K562 (cell line): ENCODE measurements at regions not wholly inside any gene's neighbourhood (a gene's known extent, or its start where the extent isn't known, plus 50 kb on each side); places are given as distances from the start of the nearest gene placed in this dataset.

Experiments
- ATAC-seq: fragments of 200-7000 bp; cut with Tn5 transposase; 3 replicates; pipeline ENCODE4 v1.9.1; 2020; ENCODE audit warnings: moderate library complexity
- BruUV-seq: library from RNA; stranded (reverse); fragments of 400-500 nt; replicated peaks from 2 replicates; lab custom pipeline; 2021; lab: Mats Ljungman, UMichigan
- CTCF ChIA-PET: fragments of 300-600 bp; formaldehyde crosslinking; extraction: SDS; loops from one replicate; lab custom pipeline; 2021; ENCODE audit warnings: low intra/inter-chr PET ratio; lab: Yijun Ruan, JAX
- POLR2A ChIA-PET: fragments of 300-600, 350-650 bp; sonication (Branson Sonifier 250); formaldehyde crosslinking; extraction: SDS; loops from one replicate; lab custom pipeline; 2021; ENCODE audit warnings: antibody characterized with exemption, inconsistent platforms; lab: Yijun Ruan, JAX
- DNase-seq, 4 experiments: peaks; one replicate each; pipeline versions ENCODE4 v3.0.0 to v3.0.0-alpha.2; 2011 to 2018; ENCODE audit warnings: low spot score in 3 of 4, mixed read lengths in 3 of 4; ENCODE audit errors: extremely low read depth in 1 of 4
- FAIRE-seq: peaks from 2 replicates; lab custom pipeline; 2011; peaks lifted over from hg19 to GRCh38; lab: Jason Lieb, UNC
- H2AFZ ChIP-seq: 2 replicates; pipeline ENCODE4 v1.6.0; 2011; ENCODE audit warnings: low read depth, low read length, control low read depth, inconsistent platforms
- H3K27ac ChIP-seq: fragments of 200-600 bp; 3 replicates; pipeline ENCODE4 v1.8.0; 2011; ENCODE audit warnings: low read depth, mild to moderate bottlenecking, control low read depth, inconsistent platforms, low read length, moderate library complexity, mixed read lengths; ENCODE audit errors: extremely low read depth
- H3K27me3 ChIP-seq, 2 experiments: fragments of 300-600 bp in 1 of 2; 2 replicates in 1 of 2; 3 replicates in 1 of 2; pipeline versions ENCODE4 v1.6.0 to v1.8.0; 2011; ENCODE audit warnings: inconsistent platforms in 2 of 2, low read length in 2 of 2, mild to moderate bottlenecking in 1 of 2, mixed read lengths in 1 of 2, moderate library complexity in 1 of 2; ENCODE audit not compliant: control insufficient read depth in 2 of 2, insufficient read depth in 2 of 2
- H3K36me3 ChIP-seq: fragments of 300-600 bp; 3 replicates; pipeline ENCODE4 v1.8.0; 2011; ENCODE audit warnings: mild to moderate bottlenecking, low read length, inconsistent platforms; ENCODE audit not compliant: control insufficient read depth, insufficient read depth
- H3K4me1 ChIP-seq, 2 experiments: fragments of 200-600 bp in 1 of 2; replicated peaks in 1 of 2; 2 replicates in 1 of 2; 3 replicates in 1 of 2; pipeline versions ENCODE4 v1.5.1 to v1.8.0; 2011; ENCODE audit warnings: inconsistent platforms in 2 of 2, low read length in 2 of 2, mild to moderate bottlenecking in 1 of 2, mixed read lengths in 1 of 2, moderate library complexity in 1 of 2; ENCODE audit not compliant: control insufficient read depth in 2 of 2, insufficient read depth in 2 of 2
- H3K4me2 ChIP-seq: 2 replicates; pipeline ENCODE4 v1.6.1; 2011; ENCODE audit warnings: low read length, control low read depth, inconsistent platforms, mixed read lengths; ENCODE audit not compliant: insufficient read depth
- H3K4me3 ChIP-seq: fragments of 200-600 bp; sonication (generic), shearing (Covaris generic); 2 replicates; pipeline ENCODE4 v1.5.1; 2016; ENCODE audit warnings: control low read depth, inconsistent platforms
- H3K79me2 ChIP-seq: fragments of 200-600 bp; 3 replicates; pipeline ENCODE4 v1.8.0; 2011; ENCODE audit warnings: low read length, inconsistent platforms; ENCODE audit not compliant: control insufficient read depth, insufficient read depth
- H3K9ac ChIP-seq, 2 experiments: 2 replicates each; pipeline versions ENCODE4 v1.6.0 to v1.6.1; 2011; ENCODE audit warnings: low read depth in 2 of 2, low read length in 2 of 2, control low read depth in 1 of 2, inconsistent platforms in 1 of 2, mild to moderate bottlenecking in 1 of 2, mixed read lengths in 1 of 2; ENCODE audit not compliant: insufficient read depth in 1 of 2
- H3K9me1 ChIP-seq: one replicate; pipeline ENCODE4 v1.6.0; 2011; ENCODE audit warnings: inconsistent platforms, mild to moderate bottlenecking, low read length, moderate library complexity; ENCODE audit not compliant: control insufficient read depth, insufficient read depth
- H3K9me3 ChIP-seq: replicated peaks from 2 replicates; pipeline ENCODE4 v1.5.1; 2011; ENCODE audit warnings: low read depth, low read length, inconsistent platforms; ENCODE audit not compliant: control insufficient read depth, insufficient read depth
- H4K20me1 ChIP-seq: replicated peaks from 2 replicates; pipeline ENCODE4 v1.6.1; 2011; ENCODE audit warnings: low read length, inconsistent platforms, mixed read lengths; ENCODE audit not compliant: control insufficient read depth, insufficient read depth
- CBX1 ChIP-seq: sonication (generic); IDR thresholded peaks from 2 replicates; pipeline ENCODE4 v1.6.1; 2016; ENCODE audit warnings: antibody characterized with exemption, low read depth, mild to moderate bottlenecking
- GATAD2B ChIP-seq: fragments of 450-650 bp; IDR thresholded peaks from 2 replicates; pipeline ENCODE4 v1.6.1; 2017; ENCODE audit warnings: mild to moderate bottlenecking, borderline replicate concordance
- MED1 ChIP-seq: sonication (generic); formaldehyde crosslinking; IDR thresholded peaks from 2 replicates; pipeline ENCODE4 v1.8.1; 2023; ENCODE audit warnings: missing genetic modification reagents, borderline replicate concordance
- RBM22 ChIP-seq: fragments of 200-400 bp; formaldehyde crosslinking; IDR thresholded peaks from 2 replicates; pipeline ENCODE4 v1.6.1; 2018; ENCODE audit warnings: low read length, low read depth; ENCODE audit not compliant: poor library complexity, severe bottlenecking
- TOE1 ChIP-seq, 2 experiments: fragments of 450-650 bp in 1 of 2; sonication (generic) in 1 of 2; formaldehyde crosslinking in 1 of 2; IDR thresholded peaks; 2 replicates each; pipeline versions ENCODE4 v1.7.1 to v1.8.0; 2016 to 2022; ENCODE audit warnings: borderline replicate concordance in 2 of 2, mild to moderate bottlenecking in 2 of 2, antibody characterized with exemption in 1 of 2, inconsistent platforms in 1 of 2, low read depth in 1 of 2, missing genetic modification reagents in 1 of 2, moderate library complexity in 1 of 2
- ZNF253 ChIP-seq: fragments of 250-450 bp; sonication (Bioruptor Pico); conservative IDR thresholded peaks from 2 replicates; pipeline ENCODE4 v1.6.1; 2021; ENCODE audit warnings: mild to moderate bottlenecking
- ZNF780A ChIP-seq: fragments of 250-450 bp; sonication (Bioruptor Pico); IDR thresholded peaks from 2 replicates; pipeline ENCODE4 v1.5.0; 2021; ENCODE audit warnings: mild to moderate bottlenecking
- WGBS: fragments of 100-300 bp; shearing (Covaris generic); methylation state at CpG from one replicate; pipeline ENCODE4 v1.1.6; 2016; ENCODE audit warnings: low coverage, mixed read lengths; ENCODE audit not compliant: insufficient coverage; ENCODE audit errors: missing lambda C conversion rate; 5-methylcytosine and 5-hydroxymethylcytosine counted together
- in situ Hi-C: fragments of 300-500 bp; cut with MboI; formaldehyde crosslinking; loops from 4 replicates; pipeline ENCODE4 v1.15.0; 2018; ENCODE audit warnings: inconsistent platforms, mixed read lengths
- intact Hi-C: fragments of 100-400 bp; cut with micrococcal nuclease; formaldehyde crosslinking; loops from 2 replicates; pipeline ENCODE4 v1.14.2; 2022
- TF ChIP-seq, protein P1 (sequence below): fragments of 200-600 bp; sonication (generic); IDR thresholded peaks from one replicate; pipeline ENCODE4 v1.6.1; 2012; ENCODE audit warnings: mild to moderate bottlenecking, low read depth, low read length, inconsistent platforms
- TF ChIP-seq, protein P2 (sequence below): fragments of 450-650 bp; formaldehyde crosslinking; IDR thresholded peaks from 2 replicates; pipeline ENCODE4 v1.4.0; 2020; ENCODE audit warnings: mild to moderate bottlenecking

DNA sequence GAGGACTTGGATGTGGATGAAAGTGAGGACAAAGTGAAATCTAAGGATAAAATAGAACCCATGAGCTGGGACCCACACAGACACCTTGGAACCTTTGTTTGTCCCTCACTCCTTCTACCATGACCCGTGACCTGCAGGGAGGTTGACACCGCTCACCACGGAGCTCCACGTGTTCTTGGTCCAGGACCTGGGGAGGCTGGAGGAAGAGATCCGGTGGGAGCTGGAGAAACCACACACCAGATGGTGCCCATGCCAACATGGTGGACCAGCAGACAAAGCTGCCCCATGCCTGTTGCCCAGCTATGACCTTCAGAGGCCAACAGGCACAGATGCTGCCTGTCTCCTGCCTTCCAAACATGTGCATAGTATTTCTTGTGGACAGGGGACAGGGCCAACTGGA is 721.9 kb downstream of the PTPRU start:
- POLR2A ChIA-PET = no interaction called here
- Histone ChIP-seq H3K27me3 (no peaks in the 10 kb centered on the region), H3K9me1 (no peaks in the 10 kb centered on the region), H3K27ac (no peak overlapping the region), H2AFZ (no peak overlapping the region), H3K9ac (no peak overlapping the region), H3K4me1 (no peaks in the 10 kb centered on the region), H3K9me3 (no peaks in the 10 kb centered on the region), H4K20me1 (peaks cover 9% of the 10 kb centered on the region; the same call in 1 of the 2 replicates), H3K4me3 (no peak overlapping the region), H3K79me2 (no peaks in the 10 kb centered on the region), H3K4me2 (no peak overlapping the region), H3K36me3 (no peaks in the 10 kb centered on the region)
- DNase-seq = no peak
- no peak for FAIRE-seq
- BruUV-seq = no TSS peak
- WGBS = 0% methylated on average over 5 of the region's 5 CpGs
- intact Hi-C loops (no loop called here), in situ Hi-C loops (no loop called here)
- ATAC-seq = no peak
- CTCF ChIA-PET = no interaction called here
- TF ChIP-seq TOE1 (IDR thresholded peaks at IDR 0.05; ENCODE audit: borderline replicate concordance) = no peak
- TF ChIP-seq TOE1 (CRISPR knock-in tag; IDR thresholded peaks at IDR 0.05; ENCODE audit: borderline replicate concordance, low read depth) = no peak
- TF ChIP-seq GATAD2B = no peak
- no peak for TF ChIP-seq RBM22
- TF ChIP-seq, protein P1, sequence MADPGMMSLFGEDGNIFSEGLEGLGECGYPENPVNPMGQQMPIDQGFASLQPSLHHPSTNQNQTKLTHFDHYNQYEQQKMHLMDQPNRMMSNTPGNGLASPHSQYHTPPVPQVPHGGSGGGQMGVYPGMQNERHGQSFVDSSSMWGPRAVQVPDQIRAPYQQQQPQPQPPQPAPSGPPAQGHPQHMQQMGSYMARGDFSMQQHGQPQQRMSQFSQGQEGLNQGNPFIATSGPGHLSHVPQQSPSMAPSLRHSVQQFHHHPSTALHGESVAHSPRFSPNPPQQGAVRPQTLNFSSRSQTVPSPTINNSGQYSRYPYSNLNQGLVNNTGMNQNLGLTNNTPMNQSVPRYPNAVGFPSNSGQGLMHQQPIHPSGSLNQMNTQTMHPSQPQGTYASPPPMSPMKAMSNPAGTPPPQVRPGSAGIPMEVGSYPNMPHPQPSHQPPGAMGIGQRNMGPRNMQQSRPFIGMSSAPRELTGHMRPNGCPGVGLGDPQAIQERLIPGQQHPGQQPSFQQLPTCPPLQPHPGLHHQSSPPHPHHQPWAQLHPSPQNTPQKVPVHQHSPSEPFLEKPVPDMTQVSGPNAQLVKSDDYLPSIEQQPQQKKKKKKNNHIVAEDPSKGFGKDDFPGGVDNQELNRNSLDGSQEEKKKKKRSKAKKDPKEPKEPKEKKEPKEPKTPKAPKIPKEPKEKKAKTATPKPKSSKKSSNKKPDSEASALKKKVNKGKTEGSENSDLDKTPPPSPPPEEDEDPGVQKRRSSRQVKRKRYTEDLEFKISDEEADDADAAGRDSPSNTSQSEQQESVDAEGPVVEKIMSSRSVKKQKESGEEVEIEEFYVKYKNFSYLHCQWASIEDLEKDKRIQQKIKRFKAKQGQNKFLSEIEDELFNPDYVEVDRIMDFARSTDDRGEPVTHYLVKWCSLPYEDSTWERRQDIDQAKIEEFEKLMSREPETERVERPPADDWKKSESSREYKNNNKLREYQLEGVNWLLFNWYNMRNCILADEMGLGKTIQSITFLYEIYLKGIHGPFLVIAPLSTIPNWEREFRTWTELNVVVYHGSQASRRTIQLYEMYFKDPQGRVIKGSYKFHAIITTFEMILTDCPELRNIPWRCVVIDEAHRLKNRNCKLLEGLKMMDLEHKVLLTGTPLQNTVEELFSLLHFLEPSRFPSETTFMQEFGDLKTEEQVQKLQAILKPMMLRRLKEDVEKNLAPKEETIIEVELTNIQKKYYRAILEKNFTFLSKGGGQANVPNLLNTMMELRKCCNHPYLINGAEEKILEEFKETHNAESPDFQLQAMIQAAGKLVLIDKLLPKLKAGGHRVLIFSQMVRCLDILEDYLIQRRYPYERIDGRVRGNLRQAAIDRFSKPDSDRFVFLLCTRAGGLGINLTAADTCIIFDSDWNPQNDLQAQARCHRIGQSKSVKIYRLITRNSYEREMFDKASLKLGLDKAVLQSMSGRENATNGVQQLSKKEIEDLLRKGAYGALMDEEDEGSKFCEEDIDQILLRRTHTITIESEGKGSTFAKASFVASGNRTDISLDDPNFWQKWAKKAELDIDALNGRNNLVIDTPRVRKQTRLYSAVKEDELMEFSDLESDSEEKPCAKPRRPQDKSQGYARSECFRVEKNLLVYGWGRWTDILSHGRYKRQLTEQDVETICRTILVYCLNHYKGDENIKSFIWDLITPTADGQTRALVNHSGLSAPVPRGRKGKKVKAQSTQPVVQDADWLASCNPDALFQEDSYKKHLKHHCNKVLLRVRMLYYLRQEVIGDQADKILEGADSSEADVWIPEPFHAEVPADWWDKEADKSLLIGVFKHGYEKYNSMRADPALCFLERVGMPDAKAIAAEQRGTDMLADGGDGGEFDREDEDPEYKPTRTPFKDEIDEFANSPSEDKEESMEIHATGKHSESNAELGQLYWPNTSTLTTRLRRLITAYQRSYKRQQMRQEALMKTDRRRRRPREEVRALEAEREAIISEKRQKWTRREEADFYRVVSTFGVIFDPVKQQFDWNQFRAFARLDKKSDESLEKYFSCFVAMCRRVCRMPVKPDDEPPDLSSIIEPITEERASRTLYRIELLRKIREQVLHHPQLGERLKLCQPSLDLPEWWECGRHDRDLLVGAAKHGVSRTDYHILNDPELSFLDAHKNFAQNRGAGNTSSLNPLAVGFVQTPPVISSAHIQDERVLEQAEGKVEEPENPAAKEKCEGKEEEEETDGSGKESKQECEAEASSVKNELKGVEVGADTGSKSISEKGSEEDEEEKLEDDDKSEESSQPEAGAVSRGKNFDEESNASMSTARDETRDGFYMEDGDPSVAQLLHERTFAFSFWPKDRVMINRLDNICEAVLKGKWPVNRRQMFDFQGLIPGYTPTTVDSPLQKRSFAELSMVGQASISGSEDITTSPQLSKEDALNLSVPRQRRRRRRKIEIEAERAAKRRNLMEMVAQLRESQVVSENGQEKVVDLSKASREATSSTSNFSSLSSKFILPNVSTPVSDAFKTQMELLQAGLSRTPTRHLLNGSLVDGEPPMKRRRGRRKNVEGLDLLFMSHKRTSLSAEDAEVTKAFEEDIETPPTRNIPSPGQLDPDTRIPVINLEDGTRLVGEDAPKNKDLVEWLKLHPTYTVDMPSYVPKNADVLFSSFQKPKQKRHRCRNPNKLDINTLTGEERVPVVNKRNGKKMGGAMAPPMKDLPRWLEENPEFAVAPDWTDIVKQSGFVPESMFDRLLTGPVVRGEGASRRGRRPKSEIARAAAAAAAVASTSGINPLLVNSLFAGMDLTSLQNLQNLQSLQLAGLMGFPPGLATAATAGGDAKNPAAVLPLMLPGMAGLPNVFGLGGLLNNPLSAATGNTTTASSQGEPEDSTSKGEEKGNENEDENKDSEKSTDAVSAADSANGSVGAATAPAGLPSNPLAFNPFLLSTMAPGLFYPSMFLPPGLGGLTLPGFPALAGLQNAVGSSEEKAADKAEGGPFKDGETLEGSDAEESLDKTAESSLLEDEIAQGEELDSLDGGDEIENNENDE = no peak
- no peak for TF ChIP-seq CBX1
- no peak for TF ChIP-seq ZNF780A
- no peak for TF ChIP-seq ZNF253 (CRISPR knock-in tag)
- TF ChIP-seq, protein P2, sequence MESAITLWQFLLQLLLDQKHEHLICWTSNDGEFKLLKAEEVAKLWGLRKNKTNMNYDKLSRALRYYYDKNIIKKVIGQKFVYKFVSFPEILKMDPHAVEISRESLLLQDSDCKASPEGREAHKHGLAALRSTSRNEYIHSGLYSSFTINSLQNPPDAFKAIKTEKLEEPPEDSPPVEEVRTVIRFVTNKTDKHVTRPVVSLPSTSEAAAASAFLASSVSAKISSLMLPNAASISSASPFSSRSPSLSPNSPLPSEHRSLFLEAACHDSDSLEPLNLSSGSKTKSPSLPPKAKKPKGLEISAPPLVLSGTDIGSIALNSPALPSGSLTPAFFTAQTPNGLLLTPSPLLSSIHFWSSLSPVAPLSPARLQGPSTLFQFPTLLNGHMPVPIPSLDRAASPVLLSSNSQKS = no peak
- TF ChIP-seq MED1 (CRISPR knock-in tag) = no peak
